Mammary epithelial cell (primary cell): ENCODE measurements at regions not wholly inside any gene's neighbourhood (a gene's known extent, or its start where the extent isn't known, plus 50 kb on each side); places are given as distances from the start of the nearest gene placed in this dataset.

Source experiments
- CTCF ChIP-seq, 2 donors: IDR thresholded peaks in 1 of 2; conservative IDR thresholded peaks in 1 of 2; 2 replicates each; pipeline ENCODE4 v1.5.1; 2011 to 2012; ENCODE audit warnings: inconsistent platforms in 2 of 2, low read length in 2 of 2, mild to moderate bottlenecking in 2 of 2, control low read depth in 1 of 2, low read depth in 1 of 2; ENCODE audit not compliant: insufficient read depth in 1 of 2; ENCODE audit errors: extremely low read depth in 1 of 2
- EZH2 ChIP-seq: IDR thresholded peaks from 2 replicates; pipeline ENCODE4 v1.6.1; 2012; ENCODE audit warnings: low read length, inconsistent platforms, borderline replicate concordance

- TF ChIP-seq EZH2, result no peak
- TF ChIP-seq CTCF (conservative IDR thresholded peaks at IDR 0.05 in 1 of 2, IDR thresholded peaks at IDR 0.05 in 1 of 2; ENCODE audit: extremely low read depth in 1 of 2, insufficient read depth in 1 of 2, low read depth in 1 of 2, low read length in 2 of 2), result no peak
Observed at GRCh38 chr17:34113089-34113488, 142.0 kb upstream of the CCL2 start.
